HFFc6 (cell line): ENCODE measurements at regions not wholly inside any gene's neighbourhood (a gene's known extent, or its start where the extent isn't known, plus 50 kb on each side); places are given as distances from the start of the nearest gene placed in this dataset.

Experiments used
- DNase-seq: peaks from one replicate; pipeline ENCODE4 v3.0.0-alpha.2; 2018
- H3K27ac Mint-ChIP-seq: 2 replicates; pipeline ENCODE4 v1.8.0; 2020; ENCODE audit warnings: mild to moderate bottlenecking, mixed read lengths
- H3K27me3 Mint-ChIP-seq: 2 replicates; pipeline ENCODE4 v1.8.0; 2021; ENCODE audit warnings: mild to moderate bottlenecking, moderate library complexity, mixed read lengths; ENCODE audit not compliant: insufficient read depth
- H3K36me3 Mint-ChIP-seq: 2 replicates; pipeline ENCODE4 v1.8.0; 2021; ENCODE audit warnings: low read depth, mixed read lengths
- H3K4me1 Mint-ChIP-seq: 2 replicates; pipeline ENCODE4 v1.8.0; 2020; ENCODE audit warnings: low read depth, mixed read lengths
- H3K4me3 Mint-ChIP-seq: 2 replicates; pipeline ENCODE4 v1.8.0; 2020; ENCODE audit warnings: mild to moderate bottlenecking, moderate library complexity, mixed read lengths
- H3K9me3 Mint-ChIP-seq: 2 replicates; pipeline ENCODE4 v1.8.0; 2020; ENCODE audit warnings: mild to moderate bottlenecking, mixed read lengths
- TF ChIP-seq, protein P1 (sequence below): fragments of 200-600 bp; sonication (generic); IDR thresholded peaks from 2 replicates; pipeline ENCODE4 v1.5.0; 2021; ENCODE audit warnings: antibody characterized with exemption, mild to moderate bottlenecking

DNA sequence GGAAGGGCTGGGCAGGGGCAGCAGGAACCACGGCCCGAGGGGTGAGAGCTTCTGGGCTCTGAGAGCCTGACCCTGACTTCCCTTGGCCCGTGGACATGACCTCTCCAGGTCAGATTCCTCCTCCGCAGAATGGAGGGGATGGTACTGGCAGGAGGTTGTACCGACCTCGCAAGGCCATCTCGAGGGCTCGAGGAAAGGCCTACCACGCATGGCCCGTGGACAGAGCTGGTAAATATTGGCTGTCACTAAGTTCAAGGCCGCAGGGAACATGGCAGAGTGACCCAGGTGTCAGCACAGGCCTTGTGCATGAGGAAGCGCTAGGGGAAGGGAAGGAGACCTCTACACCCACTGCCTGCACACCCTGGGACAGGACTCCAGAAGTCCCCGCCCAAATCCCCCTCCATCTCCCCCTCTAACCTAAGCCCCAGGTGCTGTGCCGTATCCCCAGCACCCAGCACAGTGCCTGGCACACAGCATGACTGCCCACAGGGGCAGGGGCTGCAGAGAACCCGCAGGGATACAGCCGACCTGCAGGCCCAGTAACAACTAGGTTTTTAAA is 54.9 kb upstream of the PPP2R5C start:
- Mint-ChIP-seq H3K4me1 (peaks cover 7% of the 10 kb centered on the region), H3K27ac (no peak overlapping the region), H3K4me3 (no peak overlapping the region), H3K36me3 (no peaks in the 10 kb centered on the region), H3K27me3 (peaks cover 13% of the 10 kb centered on the region), H3K9me3 (no peaks in the 10 kb centered on the region)
- DNase-seq, result no peak
- TF ChIP-seq, protein P1, sequence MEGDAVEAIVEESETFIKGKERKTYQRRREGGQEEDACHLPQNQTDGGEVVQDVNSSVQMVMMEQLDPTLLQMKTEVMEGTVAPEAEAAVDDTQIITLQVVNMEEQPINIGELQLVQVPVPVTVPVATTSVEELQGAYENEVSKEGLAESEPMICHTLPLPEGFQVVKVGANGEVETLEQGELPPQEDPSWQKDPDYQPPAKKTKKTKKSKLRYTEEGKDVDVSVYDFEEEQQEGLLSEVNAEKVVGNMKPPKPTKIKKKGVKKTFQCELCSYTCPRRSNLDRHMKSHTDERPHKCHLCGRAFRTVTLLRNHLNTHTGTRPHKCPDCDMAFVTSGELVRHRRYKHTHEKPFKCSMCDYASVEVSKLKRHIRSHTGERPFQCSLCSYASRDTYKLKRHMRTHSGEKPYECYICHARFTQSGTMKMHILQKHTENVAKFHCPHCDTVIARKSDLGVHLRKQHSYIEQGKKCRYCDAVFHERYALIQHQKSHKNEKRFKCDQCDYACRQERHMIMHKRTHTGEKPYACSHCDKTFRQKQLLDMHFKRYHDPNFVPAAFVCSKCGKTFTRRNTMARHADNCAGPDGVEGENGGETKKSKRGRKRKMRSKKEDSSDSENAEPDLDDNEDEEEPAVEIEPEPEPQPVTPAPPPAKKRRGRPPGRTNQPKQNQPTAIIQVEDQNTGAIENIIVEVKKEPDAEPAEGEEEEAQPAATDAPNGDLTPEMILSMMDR, result no peak

DNA sequence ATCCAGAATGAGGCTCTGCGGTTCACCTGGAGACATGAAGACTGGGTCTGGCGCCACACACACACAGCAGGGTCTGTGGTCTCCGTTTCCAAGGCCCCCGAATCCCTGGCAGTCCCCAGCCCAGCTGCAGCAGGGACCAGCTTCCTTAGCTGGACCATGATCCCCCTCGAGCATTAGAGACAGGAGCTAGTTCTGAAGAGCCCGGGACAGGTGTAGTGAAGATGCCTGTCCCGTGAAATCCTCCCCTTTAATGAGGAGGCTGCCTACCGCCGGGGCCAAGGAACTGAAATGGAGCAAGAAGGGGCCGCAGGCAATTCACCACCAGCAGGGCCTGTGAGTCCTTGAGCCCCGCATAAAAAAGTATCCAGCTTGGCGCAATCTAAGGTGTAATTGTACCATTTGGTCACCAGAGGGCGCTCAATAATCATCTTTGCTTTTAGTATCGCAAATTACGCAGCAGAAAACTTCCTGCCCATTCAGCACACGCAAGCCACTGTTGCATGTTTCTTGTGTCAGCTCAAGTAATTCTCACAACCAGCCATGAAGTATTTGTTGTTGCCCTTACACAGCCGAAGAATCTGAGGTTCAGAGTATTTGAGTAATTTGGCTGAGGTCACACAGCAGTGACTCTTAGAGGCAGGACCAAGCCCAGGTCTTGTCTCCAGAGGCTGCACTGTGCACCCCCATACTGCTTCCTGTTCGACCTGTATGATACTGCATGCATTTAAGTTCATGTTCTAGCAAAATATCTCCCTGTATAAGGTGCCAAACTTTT is 54.3 kb upstream of the PPP2R5C start:
- Mint-ChIP-seq H3K4me3 (peak overlapping the region; percentile 51), H3K9me3 (no peaks in the 10 kb centered on the region), H3K27ac (no peak overlapping the region; the same call in 1 of the 2 replicates), H3K27me3 (peaks cover 8% of the 10 kb centered on the region), H3K4me1 (peaks cover 7% of the 10 kb centered on the region), H3K36me3 (no peaks in the 10 kb centered on the region)
- TF ChIP-seq, protein P1, result peak; percentile 96
- peak; percentile 67 for DNase-seq

DNA sequence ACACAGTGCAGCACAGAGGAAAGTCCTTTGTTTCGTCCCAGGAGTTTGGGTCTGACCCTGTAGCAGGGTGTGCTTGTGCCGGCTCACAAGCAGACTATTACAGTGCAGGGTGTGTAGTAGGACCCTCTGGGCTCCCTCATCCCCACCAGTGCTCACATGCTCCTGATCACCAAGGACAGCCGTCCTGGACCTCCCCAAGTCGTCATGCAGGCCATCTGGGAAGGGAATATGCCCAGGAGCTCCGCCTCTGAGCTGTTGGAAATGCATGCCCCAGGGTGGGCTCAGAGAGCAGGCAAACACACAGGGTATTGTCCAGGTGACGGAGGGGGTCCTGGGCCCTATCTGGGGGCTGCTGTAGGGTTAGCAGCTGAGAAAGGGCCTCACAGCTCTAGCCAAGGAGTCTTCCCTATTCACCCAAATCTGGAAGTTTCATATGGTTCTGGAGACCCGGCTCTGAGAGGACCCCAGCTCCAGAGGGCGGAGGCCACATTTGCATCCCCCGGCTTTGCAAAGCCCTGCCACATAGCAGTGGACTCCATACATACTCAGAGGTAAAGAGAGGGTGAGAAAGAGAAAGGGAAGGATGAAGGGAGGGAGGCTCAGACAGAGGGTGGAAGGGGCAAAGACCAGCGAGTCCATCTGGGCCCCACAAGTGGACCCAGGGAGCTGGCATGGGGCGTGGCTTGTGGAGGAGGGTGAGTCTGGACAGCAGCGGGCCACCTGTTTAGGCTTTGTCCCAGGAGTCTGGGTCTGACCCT is 53.5 kb upstream of the PPP2R5C start:
- no peak for DNase-seq
- Mint-ChIP-seq H3K27me3 (peaks cover 6% of the 10 kb centered on the region), H3K9me3 (no peaks in the 10 kb centered on the region), H3K36me3 (no peaks in the 10 kb centered on the region), H3K4me3 (0 out of 2 replicates have a peak overlapping the region, but pooled peaks have one; percentile 51), H3K27ac (no peak overlapping the region), H3K4me1 (peaks cover 7% of the 10 kb centered on the region)
- TF ChIP-seq, protein P1, result no peak

DNA sequence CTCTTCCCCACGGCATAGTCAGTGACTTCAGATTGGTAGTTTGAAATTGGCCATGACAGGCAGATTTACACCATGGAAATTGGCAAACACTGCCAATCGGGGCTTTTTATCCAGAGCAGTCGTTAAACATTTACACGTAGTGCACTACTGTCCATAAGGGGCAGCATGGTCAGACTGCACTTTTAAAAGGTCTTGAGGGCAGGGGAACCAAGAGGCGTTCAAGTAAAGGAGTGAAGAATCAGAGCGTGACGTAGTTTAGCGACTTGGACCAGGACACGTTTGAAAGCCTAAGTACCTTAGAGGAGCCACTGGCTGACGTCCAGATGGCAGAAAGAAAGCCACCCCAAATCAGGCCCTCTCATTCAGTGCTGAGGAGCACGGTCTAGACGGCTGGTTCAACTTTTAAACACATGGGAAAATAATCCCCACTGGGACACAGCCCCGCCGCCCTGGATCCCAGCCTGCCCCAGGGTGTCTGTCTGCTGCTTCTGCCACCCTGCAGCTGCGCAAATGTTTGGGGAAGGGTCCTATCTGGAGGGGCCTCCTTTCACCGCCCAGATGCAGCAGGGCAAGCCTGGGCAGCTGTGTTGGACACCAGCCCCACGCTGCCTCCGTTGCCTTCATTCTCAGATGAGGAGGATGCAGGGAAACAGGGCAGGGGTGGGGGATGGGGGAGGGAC is 52.5 kb upstream of the PPP2R5C start:
- peaks cover 6% of the 10 kb centered on the region for H3K27me3 Mint-ChIP-seq
- no peak overlapping the region for H3K27ac Mint-ChIP-seq
- no peak for DNase-seq
- H3K9me3 Mint-ChIP-seq, result peaks cover 4% of the 10 kb centered on the region; the same call in 1 of the 2 replicates
- TF ChIP-seq, protein P1, result no peak
- H3K4me3 Mint-ChIP-seq, result no peak overlapping the region
- peaks cover 7% of the 10 kb centered on the region for H3K4me1 Mint-ChIP-seq
- H3K36me3 Mint-ChIP-seq, result no peaks in the 10 kb centered on the region

DNA sequence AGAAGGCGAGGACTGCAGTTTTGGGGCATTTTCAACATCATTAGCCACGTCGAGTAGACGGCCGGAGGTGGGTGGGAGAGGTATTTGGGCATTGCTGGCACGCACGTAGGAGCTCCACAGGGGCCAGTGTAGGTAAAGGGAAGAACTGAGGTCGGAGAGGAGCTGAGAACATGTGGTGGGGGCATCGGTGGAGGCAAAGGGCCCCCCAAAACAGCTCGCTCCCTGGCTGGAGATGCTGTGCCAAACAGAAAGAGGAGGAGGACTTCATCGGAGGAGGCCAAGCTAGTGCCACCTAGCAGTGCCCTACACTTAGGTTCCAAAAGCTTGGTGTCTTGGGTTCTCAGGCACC is 52.0 kb upstream of the PPP2R5C start:
- H3K4me3 Mint-ChIP-seq, result no peak overlapping the region
- DNase-seq, result no peak
- TF ChIP-seq, protein P1, result no peak
- H3K36me3 Mint-ChIP-seq, result no peaks in the 10 kb centered on the region
- H3K27ac Mint-ChIP-seq, result no peak overlapping the region
- H3K4me1 Mint-ChIP-seq, result peaks cover 7% of the 10 kb centered on the region
- H3K27me3 Mint-ChIP-seq, result peaks cover 4% of the 10 kb centered on the region
- H3K9me3 Mint-ChIP-seq, result peaks cover 5% of the 10 kb centered on the region; the same call in 1 of the 2 replicates
